GM23338 (cell line): ENCODE measurements at regions not wholly inside any gene's neighbourhood (a gene's known extent, or its start where the extent isn't known, plus 50 kb on each side); places are given as distances from the start of the nearest gene placed in this dataset.

ENCODE experiments used
- ATAC-seq: fragments of 200-7000 bp; cut with Tn5 transposase; 3 replicates; pipeline ENCODE4 v1.9.1; 2020
- DNase-seq: peaks from one replicate; pipeline ENCODE4 v3.0.0-alpha.2; 2015; ENCODE audit warnings: low spot score
- H2AFZ ChIP-seq: fragments of 200-600 bp; sonication (generic); 2 replicates; pipeline ENCODE4 v1.8.0; 2016; ENCODE audit warnings: antibody characterized with exemption, mild to moderate bottlenecking, moderate library complexity
- H3F3A ChIP-seq: fragments of 200-600 bp; sonication (generic); replicated peaks from 2 replicates; pipeline ENCODE4 v1.8.0; 2017; ENCODE audit warnings: antibody characterized with exemption, mixed run types, low read depth
- H3K27ac ChIP-seq: fragments of 200-600 bp; sonication (generic); 2 replicates; pipeline ENCODE4 v1.6.1; 2016; ENCODE audit warnings: low read depth
- H3K27me3 ChIP-seq: fragments of 200-600 bp; sonication (generic); 2 replicates; pipeline ENCODE4 v1.8.0; 2016; ENCODE audit warnings: mild to moderate bottlenecking, mixed run types, moderate library complexity; ENCODE audit not compliant: insufficient read depth
- H3K36me3 ChIP-seq: fragments of 200-600 bp; sonication (generic); 2 replicates; pipeline ENCODE4 v1.8.0; 2016; ENCODE audit warnings: mild to moderate bottlenecking; ENCODE audit not compliant: insufficient read depth
- H3K4me1 ChIP-seq: fragments of 200-600 bp; sonication (generic); 2 replicates; pipeline ENCODE4 v1.8.0; 2016; ENCODE audit warnings: mild to moderate bottlenecking, moderate library complexity; ENCODE audit not compliant: insufficient read depth
- H3K4me2 ChIP-seq: fragments of 200-600 bp; sonication (generic); 2 replicates; pipeline ENCODE4 v1.7.1; 2017; ENCODE audit warnings: mixed run types
- H3K4me3 ChIP-seq: fragments of 200-600 bp; sonication (generic); 2 replicates; pipeline ENCODE4 v1.6.1; 2016; ENCODE audit warnings: mixed run types
- H3K79me2 ChIP-seq: fragments of 200-600 bp; sonication (generic); replicated peaks from 2 replicates; pipeline ENCODE4 v1.8.0; 2017; ENCODE audit warnings: mild to moderate bottlenecking; ENCODE audit not compliant: insufficient read depth
- H3K9me2 ChIP-seq: fragments of 200-600 bp; sonication (generic); 2 replicates; pipeline ENCODE4 v1.8.0; 2017; ENCODE audit not compliant: insufficient read depth
- H4K20me1 ChIP-seq: fragments of 200-600 bp; sonication (generic); replicated peaks from 2 replicates; pipeline ENCODE4 v1.8.0; 2017; ENCODE audit warnings: mild to moderate bottlenecking; ENCODE audit not compliant: insufficient read depth
- H3K27ac Mint-ChIP-seq: 2 replicates; pipeline ENCODE4 v1.8.0; 2020; ENCODE audit warnings: inconsistent platforms, mild to moderate bottlenecking, moderate library complexity, mixed read lengths
- H3K27me3 Mint-ChIP-seq: 3 replicates; pipeline ENCODE4 v1.8.0; 2022; ENCODE audit warnings: low read depth, mild to moderate bottlenecking, moderate library complexity, mixed read lengths, inconsistent platforms; ENCODE audit not compliant: insufficient read depth, poor library complexity
- H3K36me3 Mint-ChIP-seq: 3 replicates; pipeline ENCODE4 v1.8.0; 2021; ENCODE audit warnings: low read depth, mild to moderate bottlenecking, inconsistent platforms, moderate library complexity, mixed read lengths
- H3K4me1 Mint-ChIP-seq: 3 replicates; pipeline ENCODE4 v1.8.0; 2020; ENCODE audit warnings: mild to moderate bottlenecking, inconsistent platforms, mixed read lengths
- H3K4me3 Mint-ChIP-seq: 3 replicates; pipeline ENCODE4 v1.8.0; 2021; ENCODE audit warnings: moderate library complexity, mild to moderate bottlenecking, inconsistent platforms, mixed read lengths
- H3K9me3 Mint-ChIP-seq: 3 replicates; pipeline ENCODE4 v1.8.0; 2020; ENCODE audit warnings: moderate library complexity, mild to moderate bottlenecking, inconsistent platforms, mixed read lengths
- CREB1 ChIP-seq: fragments of 250-450 bp; sonication (Bioruptor Pico); IDR thresholded peaks from 2 replicates; pipeline ENCODE4 v1.5.0; 2020; ENCODE audit warnings: low read depth, mild to moderate bottlenecking, moderate library complexity
- EZH2phosphoT487 ChIP-seq: fragments of 200-600 bp; sonication (generic); IDR thresholded peaks from one replicate; pipeline ENCODE4 v1.8.1; 2018; ENCODE audit warnings: antibody characterized with exemption; ENCODE audit not compliant: unreplicated experiment
- JUNB ChIP-seq: IDR thresholded peaks from one replicate; pipeline ENCODE4 v1.6.1; 2016; ENCODE audit warnings: antibody characterized with exemption; ENCODE audit not compliant: unreplicated experiment
- NANOG ChIP-seq: IDR thresholded peaks from 2 replicates; pipeline ENCODE4 v1.6.1; 2016; ENCODE audit warnings: antibody characterized with exemption, borderline replicate concordance
- POLR2AphosphoS5 ChIP-seq: IDR thresholded peaks from 2 replicates; pipeline ENCODE4 v1.6.1; 2016; ENCODE audit warnings: antibody characterized with exemption, low read depth
- STAT1 ChIP-seq: IDR thresholded peaks from one replicate; pipeline ENCODE4 v1.6.1; 2016; ENCODE audit warnings: antibody characterized with exemption; ENCODE audit not compliant: unreplicated experiment
- ZNF331 ChIP-seq: fragments of 250-450 bp; sonication (Bioruptor Pico); IDR thresholded peaks from 2 replicates; pipeline ENCODE4 v1.5.0; 2020; ENCODE audit warnings: low read depth, mild to moderate bottlenecking, moderate library complexity
- TF ChIP-seq, protein P1 (sequence below), 2 experiments: fragments of 200-600 bp in 1 of 2; sonication (generic) in 1 of 2; conservative IDR thresholded peaks; 2 replicates each; pipeline versions ENCODE4 v1.5.1 to v1.6.1; 2016 to 2017; ENCODE audit warnings: antibody characterized with exemption in 2 of 2, low read depth in 2 of 2, mild to moderate bottlenecking in 2 of 2, moderate library complexity in 1 of 2
- TF ChIP-seq, protein P2 (sequence below): IDR thresholded peaks from 2 replicates; pipeline ENCODE4 v1.6.1; 2016; ENCODE audit warnings: antibody characterized with exemption
- TF ChIP-seq, protein P3 (sequence below): fragments of 250-450 bp; sonication (Bioruptor Pico); IDR thresholded peaks from 2 replicates; pipeline ENCODE4 v1.5.0; 2020; ENCODE audit warnings: mild to moderate bottlenecking, moderate library complexity

GRCh38 chr9:135355521-135356011 lies 124.0 kb upstream of the PPP1R26 start:
- Histone ChIP-seq H3K27me3 (no peaks in the 10 kb centered on the region), H3K27ac (no peak overlapping the region), H3K36me3 (no peaks in the 10 kb centered on the region), H3F3A (no peaks in the 10 kb centered on the region), H3K79me2 (no peaks in the 10 kb centered on the region), H3K4me1 (no peaks in the 10 kb centered on the region), H4K20me1 (no peaks in the 10 kb centered on the region), H3K4me2 (no peak overlapping the region), H2AFZ (no peak overlapping the region), H3K4me3 (no peak overlapping the region), H3K9me2 (no peaks in the 10 kb centered on the region)
- Mint-ChIP-seq H3K27ac (no peak overlapping the region), H3K27me3 (peaks cover 9% of the 10 kb centered on the region), H3K9me3 (no peaks in the 10 kb centered on the region; the same call in 1 of the 3 replicates), H3K4me3 (no peak overlapping the region; the same call in 2 of the 3 replicates), H3K36me3 (no peaks in the 10 kb centered on the region), H3K4me1 (peaks cover 2% of the 10 kb centered on the region; the same call in 1 of the 3 replicates)
- ATAC-seq (no peak), DNase-seq (no peak)
- TF ChIP-seq, protein P1, sequence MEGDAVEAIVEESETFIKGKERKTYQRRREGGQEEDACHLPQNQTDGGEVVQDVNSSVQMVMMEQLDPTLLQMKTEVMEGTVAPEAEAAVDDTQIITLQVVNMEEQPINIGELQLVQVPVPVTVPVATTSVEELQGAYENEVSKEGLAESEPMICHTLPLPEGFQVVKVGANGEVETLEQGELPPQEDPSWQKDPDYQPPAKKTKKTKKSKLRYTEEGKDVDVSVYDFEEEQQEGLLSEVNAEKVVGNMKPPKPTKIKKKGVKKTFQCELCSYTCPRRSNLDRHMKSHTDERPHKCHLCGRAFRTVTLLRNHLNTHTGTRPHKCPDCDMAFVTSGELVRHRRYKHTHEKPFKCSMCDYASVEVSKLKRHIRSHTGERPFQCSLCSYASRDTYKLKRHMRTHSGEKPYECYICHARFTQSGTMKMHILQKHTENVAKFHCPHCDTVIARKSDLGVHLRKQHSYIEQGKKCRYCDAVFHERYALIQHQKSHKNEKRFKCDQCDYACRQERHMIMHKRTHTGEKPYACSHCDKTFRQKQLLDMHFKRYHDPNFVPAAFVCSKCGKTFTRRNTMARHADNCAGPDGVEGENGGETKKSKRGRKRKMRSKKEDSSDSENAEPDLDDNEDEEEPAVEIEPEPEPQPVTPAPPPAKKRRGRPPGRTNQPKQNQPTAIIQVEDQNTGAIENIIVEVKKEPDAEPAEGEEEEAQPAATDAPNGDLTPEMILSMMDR (conservative IDR thresholded peaks at IDR 0.05; ENCODE audit: low read depth in 2 of 2): no peak
- TF ChIP-seq ZNF331 (CRISPR knock-in tag) (no peak), NANOG (no peak), JUNB (no peak), STAT1 (no peak)
- TF ChIP-seq, protein P2, sequence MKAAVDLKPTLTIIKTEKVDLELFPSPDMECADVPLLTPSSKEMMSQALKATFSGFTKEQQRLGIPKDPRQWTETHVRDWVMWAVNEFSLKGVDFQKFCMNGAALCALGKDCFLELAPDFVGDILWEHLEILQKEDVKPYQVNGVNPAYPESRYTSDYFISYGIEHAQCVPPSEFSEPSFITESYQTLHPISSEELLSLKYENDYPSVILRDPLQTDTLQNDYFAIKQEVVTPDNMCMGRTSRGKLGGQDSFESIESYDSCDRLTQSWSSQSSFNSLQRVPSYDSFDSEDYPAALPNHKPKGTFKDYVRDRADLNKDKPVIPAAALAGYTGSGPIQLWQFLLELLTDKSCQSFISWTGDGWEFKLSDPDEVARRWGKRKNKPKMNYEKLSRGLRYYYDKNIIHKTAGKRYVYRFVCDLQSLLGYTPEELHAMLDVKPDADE: no peak

DNA sequence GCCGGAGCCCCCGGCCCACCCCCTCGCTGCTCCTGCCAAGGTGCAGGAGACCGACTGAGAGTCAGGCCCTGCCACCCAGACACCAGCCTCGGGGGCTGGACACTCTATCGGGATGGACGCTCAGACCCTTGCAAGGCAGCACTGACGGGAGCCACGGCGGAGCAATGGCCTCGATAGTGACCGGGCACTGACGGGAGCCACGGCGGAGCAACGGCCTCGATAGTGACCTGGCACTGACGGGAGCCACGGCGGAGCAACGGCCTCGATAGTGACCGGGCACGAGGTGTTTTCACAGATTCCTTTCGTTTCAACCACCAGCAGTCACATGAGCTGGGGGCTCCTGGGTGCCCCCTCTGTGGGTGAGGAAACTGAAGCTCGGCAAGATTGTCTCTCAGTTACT lies 123.6 kb upstream of the PPP1R26 start:
- ATAC-seq: no peak
- H3K27ac ChIP-seq: no peak overlapping the region
- no peaks in the 10 kb centered on the region for H3K9me2 ChIP-seq
- Mint-ChIP-seq H3K4me3 (no peak overlapping the region), H3K27ac (no peak overlapping the region), H3K9me3 (no peaks in the 10 kb centered on the region; the same call in 1 of the 3 replicates), H3K4me1 (peaks cover 2% of the 10 kb centered on the region; the same call in 1 of the 3 replicates), H3K27me3 (peaks cover 9% of the 10 kb centered on the region), H3K36me3 (no peaks in the 10 kb centered on the region)
- H4K20me1 ChIP-seq: no peaks in the 10 kb centered on the region
- no peak overlapping the region for H3K4me3 ChIP-seq
- no peaks in the 10 kb centered on the region for H3K36me3 ChIP-seq
- no peaks in the 10 kb centered on the region for H3K4me1 ChIP-seq
- no peak overlapping the region for H3K4me2 ChIP-seq
- no peak overlapping the region for H2AFZ ChIP-seq
- no peak for DNase-seq
- no peaks in the 10 kb centered on the region for H3K27me3 ChIP-seq
- H3K79me2 ChIP-seq: no peaks in the 10 kb centered on the region
- H3F3A ChIP-seq: no peaks in the 10 kb centered on the region
- TF ChIP-seq CREB1 (CRISPR knock-in tag) (no peak), EZH2phosphoT487 (no peak), POLR2AphosphoS5 (no peak), ZNF331 (CRISPR knock-in tag) (no peak), JUNB (no peak), NANOG (no peak)
- TF ChIP-seq, protein P3, sequence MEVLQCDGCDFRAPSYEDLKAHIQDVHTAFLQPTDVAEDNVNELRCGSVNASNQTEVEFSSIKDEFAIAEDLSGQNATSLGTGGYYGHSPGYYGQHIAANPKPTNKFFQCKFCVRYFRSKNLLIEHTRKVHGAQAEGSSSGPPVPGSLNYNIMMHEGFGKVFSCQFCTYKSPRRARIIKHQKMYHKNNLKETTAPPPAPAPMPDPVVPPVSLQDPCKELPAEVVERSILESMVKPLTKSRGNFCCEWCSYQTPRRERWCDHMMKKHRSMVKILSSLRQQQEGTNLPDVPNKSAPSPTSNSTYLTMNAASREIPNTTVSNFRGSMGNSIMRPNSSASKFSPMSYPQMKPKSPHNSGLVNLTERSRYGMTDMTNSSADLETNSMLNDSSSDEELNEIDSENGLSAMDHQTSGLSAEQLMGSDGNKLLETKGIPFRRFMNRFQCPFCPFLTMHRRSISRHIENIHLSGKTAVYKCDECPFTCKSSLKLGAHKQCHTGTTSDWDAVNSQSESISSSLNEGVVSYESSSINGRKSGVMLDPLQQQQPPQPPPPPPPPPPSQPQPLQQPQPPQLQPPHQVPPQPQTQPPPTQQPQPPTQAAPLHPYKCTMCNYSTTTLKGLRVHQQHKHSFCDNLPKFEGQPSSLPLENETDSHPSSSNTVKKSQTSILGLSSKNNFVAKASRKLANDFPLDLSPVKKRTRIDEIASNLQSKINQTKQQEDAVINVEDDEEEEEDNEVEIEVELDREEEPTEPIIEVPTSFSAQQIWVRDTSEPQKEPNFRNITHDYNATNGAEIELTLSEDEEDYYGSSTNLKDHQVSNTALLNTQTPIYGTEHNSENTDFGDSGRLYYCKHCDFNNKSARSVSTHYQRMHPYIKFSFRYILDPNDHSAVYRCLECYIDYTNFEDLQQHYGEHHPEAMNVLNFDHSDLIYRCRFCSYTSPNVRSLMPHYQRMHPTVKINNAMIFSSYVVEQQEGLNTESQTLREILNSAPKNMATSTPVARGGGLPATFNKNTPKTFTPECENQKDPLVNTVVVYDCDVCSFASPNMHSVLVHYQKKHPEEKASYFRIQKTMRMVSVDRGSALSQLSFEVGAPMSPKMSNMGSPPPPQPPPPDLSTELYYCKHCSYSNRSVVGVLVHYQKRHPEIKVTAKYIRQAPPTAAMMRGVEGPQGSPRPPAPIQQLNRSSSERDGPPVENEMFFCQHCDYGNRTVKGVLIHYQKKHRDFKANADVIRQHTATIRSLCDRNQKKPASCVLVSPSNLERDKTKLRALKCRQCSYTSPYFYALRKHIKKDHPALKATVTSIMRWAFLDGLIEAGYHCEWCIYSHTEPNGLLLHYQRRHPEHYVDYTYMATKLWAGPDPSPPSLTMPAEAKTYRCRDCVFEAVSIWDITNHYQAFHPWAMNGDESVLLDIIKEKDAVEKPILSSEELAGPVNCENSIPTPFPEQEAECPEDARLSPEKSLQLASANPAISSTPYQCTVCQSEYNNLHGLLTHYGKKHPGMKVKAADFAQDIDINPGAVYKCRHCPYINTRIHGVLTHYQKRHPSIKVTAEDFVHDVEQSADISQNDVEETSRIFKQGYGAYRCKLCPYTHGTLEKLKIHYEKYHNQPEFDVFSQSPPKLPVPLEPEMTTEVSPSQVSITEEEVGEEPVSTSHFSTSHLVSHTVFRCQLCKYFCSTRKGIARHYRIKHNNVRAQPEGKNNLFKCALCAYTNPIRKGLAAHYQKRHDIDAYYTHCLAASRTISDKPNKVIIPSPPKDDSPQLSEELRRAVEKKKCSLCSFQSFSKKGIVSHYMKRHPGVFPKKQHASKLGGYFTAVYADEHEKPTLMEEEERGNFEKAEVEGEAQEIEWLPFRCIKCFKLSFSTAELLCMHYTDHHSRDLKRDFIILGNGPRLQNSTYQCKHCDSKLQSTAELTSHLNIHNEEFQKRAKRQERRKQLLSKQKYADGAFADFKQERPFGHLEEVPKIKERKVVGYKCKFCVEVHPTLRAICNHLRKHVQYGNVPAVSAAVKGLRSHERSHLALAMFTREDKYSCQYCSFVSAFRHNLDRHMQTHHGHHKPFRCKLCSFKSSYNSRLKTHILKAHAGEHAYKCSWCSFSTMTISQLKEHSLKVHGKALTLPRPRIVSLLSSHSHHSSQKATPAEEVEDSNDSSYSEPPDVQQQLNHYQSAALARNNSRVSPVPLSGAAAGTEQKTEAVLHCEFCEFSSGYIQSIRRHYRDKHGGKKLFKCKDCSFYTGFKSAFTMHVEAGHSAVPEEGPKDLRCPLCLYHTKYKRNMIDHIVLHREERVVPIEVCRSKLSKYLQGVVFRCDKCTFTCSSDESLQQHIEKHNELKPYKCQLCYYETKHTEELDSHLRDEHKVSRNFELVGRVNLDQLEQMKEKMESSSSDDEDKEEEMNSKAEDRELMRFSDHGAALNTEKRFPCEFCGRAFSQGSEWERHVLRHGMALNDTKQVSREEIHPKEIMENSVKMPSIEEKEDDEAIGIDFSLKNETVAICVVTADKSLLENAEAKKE: no peak
- TF ChIP-seq, protein P2: no peak
